GM12878 (cell line): ENCODE measurements at regions not wholly inside any gene's neighbourhood (a gene's known extent, or its start where the extent isn't known, plus 50 kb on each side); places are given as distances from the start of the nearest gene placed in this dataset.

Experiments
- ATAC-seq: fragments of 200-7000 bp; cut with Tn5 transposase; 3 replicates; pipeline ENCODE4 v1.9.1; 2020; ENCODE audit warnings: mild to moderate bottlenecking, moderate library complexity
- BruUV-seq: library from RNA; stranded (reverse); fragments of 400-500 nt; replicated peaks from 2 replicates; lab custom pipeline; 2021; lab: Mats Ljungman, UMichigan
- CTCF ChIA-PET: fragments of 300-600 bp; sonication (Branson Sonifier 250); formaldehyde crosslinking; extraction: SDS; loops from one replicate; lab custom pipeline; 2021; ENCODE audit warnings: inconsistent platforms; lab: Yijun Ruan, JAX
- POLR2A ChIA-PET: fragments of 350-600 bp; formaldehyde crosslinking; extraction: SDS; loops from one replicate; lab custom pipeline; 2021; ENCODE audit warnings: inconsistent platforms; lab: Charles Lee
- RAD21 ChIA-PET: fragments of 300-600 bp; sonication (Branson Sonifier 250); formaldehyde crosslinking; loops from one replicate; lab custom pipeline; 2023; ENCODE audit warnings: antibody characterized with exemption; ENCODE audit not compliant: unreplicated experiment; lab: Charles Lee
- SMC1A ChIA-PET: fragments of 300-600 bp; sonication (Branson Sonifier 250); formaldehyde crosslinking; loops from one replicate; lab custom pipeline; 2023; ENCODE audit not compliant: unreplicated experiment, uncharacterized antibody; lab: Charles Lee
- DNase-seq: peaks from one replicate; pipeline ENCODE4 v3.0.0-alpha.2; 2011; ENCODE audit warnings: low read depth, low spot score
- FAIRE-seq: peaks from 3 replicates; lab custom pipeline; 2011; peaks lifted over from hg19 to GRCh38; lab: Jason Lieb, UNC
- H2AFZ ChIP-seq: 2 replicates; pipeline ENCODE4 v1.6.0; 2011; ENCODE audit warnings: low read depth, low read length, control low read depth; ENCODE audit not compliant: control insufficient read depth
- H3K27ac ChIP-seq: 2 replicates; pipeline ENCODE4 v1.5.1; 2011; ENCODE audit warnings: control low read depth; ENCODE audit not compliant: control insufficient read depth, insufficient read depth
- H3K27me3 ChIP-seq, 2 experiments: replicated peaks in 1 of 2; 2 replicates each; pipeline versions ENCODE4 v1.6.0 to v1.6.1; 2011; ENCODE audit warnings: low read length in 1 of 2; ENCODE audit not compliant: control insufficient read depth in 2 of 2, insufficient read depth in 2 of 2
- H3K36me3 ChIP-seq, 2 experiments: 2 replicates each; pipeline ENCODE4 v1.5.1; 2011; ENCODE audit warnings: low read length in 1 of 2; ENCODE audit not compliant: control insufficient read depth in 2 of 2, insufficient read depth in 2 of 2
- H3K4me1 ChIP-seq: 2 replicates; pipeline ENCODE4 v1.6.1; 2011; ENCODE audit warnings: mild to moderate bottlenecking, low read length, moderate library complexity, mixed read lengths; ENCODE audit not compliant: control insufficient read depth, insufficient read depth
- H3K4me2 ChIP-seq: 2 replicates; pipeline ENCODE4 v1.6.0; 2011; ENCODE audit warnings: control low read depth; ENCODE audit not compliant: control insufficient read depth, insufficient read depth
- H3K4me3 ChIP-seq: fragments of 200-600 bp; sonication (generic); 2 replicates; pipeline ENCODE4 v1.5.1; 2016
- H3K79me2 ChIP-seq: 2 replicates; pipeline ENCODE4 v1.6.0; 2011; ENCODE audit warnings: low read length; ENCODE audit not compliant: control insufficient read depth, insufficient read depth
- H3K9ac ChIP-seq: 2 replicates; pipeline ENCODE4 v1.8.0; 2011; ENCODE audit warnings: low read length, control low read depth, mixed read lengths; ENCODE audit not compliant: control insufficient read depth, insufficient read depth
- H3K9me3 ChIP-seq: replicated peaks from 3 replicates; pipeline ENCODE4 v1.5.1; 2011; ENCODE audit warnings: mild to moderate bottlenecking, low read length; ENCODE audit not compliant: control insufficient read depth, insufficient read depth
- H4K20me1 ChIP-seq: 2 replicates; pipeline ENCODE4 v1.6.0; 2011; ENCODE audit not compliant: control insufficient read depth, insufficient read depth
- ASH2L ChIP-seq: fragments of 300-600, 200-600 bp; sonication (generic); IDR thresholded peaks from 2 replicates; pipeline ENCODE4 v1.6.1; 2017; ENCODE audit warnings: low read depth, mild to moderate bottlenecking, borderline replicate concordance
- BACH1 ChIP-seq: fragments of 450-650 bp; IDR thresholded peaks from 2 replicates; pipeline ENCODE4 v1.6.1; 2017; ENCODE audit warnings: mild to moderate bottlenecking, borderline replicate concordance
- CHD4 ChIP-seq: fragments of 200-600 bp; sonication (generic); IDR thresholded peaks from 2 replicates; pipeline ENCODE4 v1.6.1; 2016; ENCODE audit warnings: mild to moderate bottlenecking
- JUND ChIP-seq: IDR thresholded peaks from 2 replicates; pipeline ENCODE4 v1.6.1; 2012; ENCODE audit warnings: low read depth, mild to moderate bottlenecking, low read length, improper control_type of control experiment, moderate library complexity
- LARP7 ChIP-seq: fragments of 450-650 bp; IDR thresholded peaks from 2 replicates; pipeline ENCODE4 v1.6.1; 2017; ENCODE audit warnings: mild to moderate bottlenecking
- MLLT1 ChIP-seq: fragments of 450-650 bp; IDR thresholded peaks from 2 replicates; pipeline ENCODE4 v1.6.1; 2016; ENCODE audit warnings: mild to moderate bottlenecking
- NFYA ChIP-seq: IDR thresholded peaks from 2 replicates; pipeline ENCODE4 v1.6.1; 2011; ENCODE audit warnings: low read depth, mild to moderate bottlenecking, low read length, improper control_type of control experiment, borderline replicate concordance
- PAX8 ChIP-seq: fragments of 450-650 bp; IDR thresholded peaks from 2 replicates; pipeline ENCODE4 v1.6.1; 2017; ENCODE audit warnings: mild to moderate bottlenecking, moderate library complexity
- POLR2A ChIP-seq: IDR thresholded peaks from 2 replicates; pipeline ENCODE4 v1.6.1; 2011; ENCODE audit warnings: low read depth, mild to moderate bottlenecking, low read length
- RAD21 ChIP-seq: IDR thresholded peaks from 2 replicates; pipeline ENCODE4 v1.6.1; 2011; ENCODE audit warnings: mild to moderate bottlenecking, low read depth, low read length, moderate library complexity; ENCODE audit not compliant: insufficient read depth
- RELA ChIP-seq: fragments of 450-650 bp; IDR thresholded peaks from 2 replicates; pipeline ENCODE4 v1.8.0; 2014; ENCODE audit warnings: borderline replicate concordance; ENCODE audit not compliant: partially characterized antibody
- RELB ChIP-seq: fragments of 450-650 bp; IDR thresholded peaks from 2 replicates; pipeline ENCODE4 v1.6.1; 2017; ENCODE audit warnings: low read depth, mild to moderate bottlenecking, moderate library complexity
- REST ChIP-seq: IDR thresholded peaks from 2 replicates; pipeline ENCODE4 v1.6.1; 2012; ENCODE audit warnings: mild to moderate bottlenecking, low read depth, low read length
- TAF1 ChIP-seq: IDR thresholded peaks from 2 replicates; pipeline ENCODE4 v1.6.1; 2011; ENCODE audit warnings: mild to moderate bottlenecking, low read depth, low read length, borderline replicate concordance
- YBX1 ChIP-seq: fragments of 450-650 bp; IDR thresholded peaks from 2 replicates; pipeline ENCODE4 v1.6.1; 2016; ENCODE audit warnings: antibody characterized with exemption
- WGBS: methylation state at CpG from one replicate; pipeline ENCODE4 v1.1.6; 2016; ENCODE audit warnings: low lambda C conversion rate; ENCODE audit not compliant: insufficient replicate concordance, insufficient coverage; ENCODE audit errors: missing lambda C conversion rate; 5-methylcytosine and 5-hydroxymethylcytosine counted together
- in situ Hi-C: fragments of 300-500 bp; cut with MboI; formaldehyde crosslinking; loops from 9 replicates; pipeline ENCODE4 v1.14.3; 2018; ENCODE audit warnings: mixed read lengths
- intact Hi-C: fragments of 100-400 bp; cut with micrococcal nuclease; formaldehyde crosslinking; loops from one replicate; pipeline ENCODE4 v1.14.2; 2022; ENCODE audit not compliant: unreplicated experiment

- FAIRE-seq (no peak), DNase-seq (no peak), ATAC-seq (no peak)
- no peaks in the 10 kb centered on the region for H3K79me2 ChIP-seq
- RAD21 ChIA-PET = no interaction called here
- 0% methylated on average over 1 of the region's 1 CpG for WGBS
- no peak overlapping the region for H3K27ac ChIP-seq
- in situ Hi-C loops = no loop called here
- no peak overlapping the region for H3K9ac ChIP-seq
- no peak overlapping the region for H3K4me2 ChIP-seq
- H2AFZ ChIP-seq = no peak overlapping the region
- TF ChIP-seq BACH1 (no peak), CHD4 (no peak), LARP7 (no peak), POLR2A (no peak), RELB (no peak), PAX8 (no peak), YBX1 (no peak), RAD21 (no peak), MLLT1 (no peak), TAF1 (no peak), ASH2L (no peak), REST (no peak), NFYA (no peak), RELA (no peak), JUND (no peak)
- CTCF ChIA-PET = interaction anchor here (1.1 to 1.2 kb wide), 2 partner anchors 14 kb away, joined by 3 read pairs; no protein-coding TSS in a partner anchor
- H3K4me3 ChIP-seq = no peak overlapping the region
- POLR2A ChIA-PET = no interaction called here
- no peaks in the 10 kb centered on the region for H3K27me3 ChIP-seq
- H3K4me1 ChIP-seq = no peaks in the 10 kb centered on the region
- no peaks in the 10 kb centered on the region for H3K36me3 ChIP-seq
- intact Hi-C loops = no loop called here
- SMC1A ChIA-PET = no interaction called here
- no peaks in the 10 kb centered on the region for H4K20me1 ChIP-seq
- no peaks in the 10 kb centered on the region for H3K9me3 ChIP-seq
- BruUV-seq = no TSS peak
Measured at GRCh38 chr4:20318909-20319277, 67.2 kb downstream of the SLIT2 start.
